GM23338 (cell line): ENCODE measurements at regions not wholly inside any gene's neighbourhood (a gene's known extent, or its start where the extent isn't known, plus 50 kb on each side); places are given as distances from the start of the nearest gene placed in this dataset.

Experiments used
- CREB1 ChIP-seq: fragments of 250-450 bp; sonication (Bioruptor Pico); IDR thresholded peaks from 2 replicates; pipeline ENCODE4 v1.5.0; 2020; ENCODE audit warnings: low read depth, mild to moderate bottlenecking, moderate library complexity
- EZH2 ChIP-seq: fragments of 200-600 bp; sonication (generic); IDR thresholded peaks from one replicate; pipeline ENCODE4 v1.8.0; 2017; ENCODE audit warnings: antibody characterized with exemption, mild to moderate bottlenecking, low read depth; ENCODE audit not compliant: unreplicated experiment
- EZH2phosphoT487 ChIP-seq: fragments of 200-600 bp; sonication (generic); IDR thresholded peaks from one replicate; pipeline ENCODE4 v1.8.1; 2018; ENCODE audit warnings: antibody characterized with exemption; ENCODE audit not compliant: unreplicated experiment
- JUNB ChIP-seq: IDR thresholded peaks from one replicate; pipeline ENCODE4 v1.6.1; 2016; ENCODE audit warnings: antibody characterized with exemption; ENCODE audit not compliant: unreplicated experiment
- NANOG ChIP-seq: IDR thresholded peaks from 2 replicates; pipeline ENCODE4 v1.6.1; 2016; ENCODE audit warnings: antibody characterized with exemption, borderline replicate concordance
- POLR2AphosphoS5 ChIP-seq: IDR thresholded peaks from 2 replicates; pipeline ENCODE4 v1.6.1; 2016; ENCODE audit warnings: antibody characterized with exemption, low read depth
- STAT1 ChIP-seq: IDR thresholded peaks from one replicate; pipeline ENCODE4 v1.6.1; 2016; ENCODE audit warnings: antibody characterized with exemption; ENCODE audit not compliant: unreplicated experiment
- ZNF331 ChIP-seq: fragments of 250-450 bp; sonication (Bioruptor Pico); IDR thresholded peaks from 2 replicates; pipeline ENCODE4 v1.5.0; 2020; ENCODE audit warnings: low read depth, mild to moderate bottlenecking, moderate library complexity
- TF ChIP-seq, protein P1 (sequence below): IDR thresholded peaks from 2 replicates; pipeline ENCODE4 v1.6.1; 2016; ENCODE audit warnings: antibody characterized with exemption
- TF ChIP-seq, protein P2 (sequence below), 2 experiments: fragments of 200-600 bp in 1 of 2; sonication (generic) in 1 of 2; conservative IDR thresholded peaks; 2 replicates each; pipeline versions ENCODE4 v1.5.1 to v1.6.1; 2016 to 2017; ENCODE audit warnings: antibody characterized with exemption in 2 of 2, low read depth in 2 of 2, mild to moderate bottlenecking in 2 of 2, moderate library complexity in 1 of 2
- TF ChIP-seq, protein P3 (sequence below): IDR thresholded peaks from one replicate; pipeline ENCODE4 v1.6.1; 2018; ENCODE audit warnings: antibody characterized with exemption; ENCODE audit not compliant: unreplicated experiment
- TF ChIP-seq, protein P4 (sequence below): fragments of 250-450 bp; sonication (Bioruptor Pico); IDR thresholded peaks from 2 replicates; pipeline ENCODE4 v1.5.0; 2020; ENCODE audit warnings: mild to moderate bottlenecking, moderate library complexity

DNA sequence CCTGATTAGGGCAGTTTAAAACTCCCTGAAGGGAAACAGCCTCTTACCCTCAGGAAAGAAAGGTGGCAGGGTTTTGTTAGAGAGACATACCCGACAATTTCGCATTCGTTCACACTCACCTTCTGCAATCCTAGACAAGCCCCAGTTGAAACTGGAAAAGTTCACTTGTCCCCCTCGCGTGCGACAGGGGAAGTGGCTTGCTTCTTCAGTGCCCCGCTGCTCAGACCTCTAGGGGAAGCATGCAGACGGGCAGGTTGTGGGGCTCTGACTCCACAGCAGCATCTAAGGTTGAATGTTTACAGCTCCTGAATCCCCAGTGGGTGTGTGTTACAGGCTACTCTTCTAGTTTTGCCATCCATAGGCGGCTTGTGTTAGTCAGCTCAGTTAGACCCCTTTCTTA lies 575.7 kb upstream of the ACO1 start:
- TF ChIP-seq, protein P1, sequence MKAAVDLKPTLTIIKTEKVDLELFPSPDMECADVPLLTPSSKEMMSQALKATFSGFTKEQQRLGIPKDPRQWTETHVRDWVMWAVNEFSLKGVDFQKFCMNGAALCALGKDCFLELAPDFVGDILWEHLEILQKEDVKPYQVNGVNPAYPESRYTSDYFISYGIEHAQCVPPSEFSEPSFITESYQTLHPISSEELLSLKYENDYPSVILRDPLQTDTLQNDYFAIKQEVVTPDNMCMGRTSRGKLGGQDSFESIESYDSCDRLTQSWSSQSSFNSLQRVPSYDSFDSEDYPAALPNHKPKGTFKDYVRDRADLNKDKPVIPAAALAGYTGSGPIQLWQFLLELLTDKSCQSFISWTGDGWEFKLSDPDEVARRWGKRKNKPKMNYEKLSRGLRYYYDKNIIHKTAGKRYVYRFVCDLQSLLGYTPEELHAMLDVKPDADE, result no peak
- TF ChIP-seq POLR2AphosphoS5, result no peak
- TF ChIP-seq, protein P2, sequence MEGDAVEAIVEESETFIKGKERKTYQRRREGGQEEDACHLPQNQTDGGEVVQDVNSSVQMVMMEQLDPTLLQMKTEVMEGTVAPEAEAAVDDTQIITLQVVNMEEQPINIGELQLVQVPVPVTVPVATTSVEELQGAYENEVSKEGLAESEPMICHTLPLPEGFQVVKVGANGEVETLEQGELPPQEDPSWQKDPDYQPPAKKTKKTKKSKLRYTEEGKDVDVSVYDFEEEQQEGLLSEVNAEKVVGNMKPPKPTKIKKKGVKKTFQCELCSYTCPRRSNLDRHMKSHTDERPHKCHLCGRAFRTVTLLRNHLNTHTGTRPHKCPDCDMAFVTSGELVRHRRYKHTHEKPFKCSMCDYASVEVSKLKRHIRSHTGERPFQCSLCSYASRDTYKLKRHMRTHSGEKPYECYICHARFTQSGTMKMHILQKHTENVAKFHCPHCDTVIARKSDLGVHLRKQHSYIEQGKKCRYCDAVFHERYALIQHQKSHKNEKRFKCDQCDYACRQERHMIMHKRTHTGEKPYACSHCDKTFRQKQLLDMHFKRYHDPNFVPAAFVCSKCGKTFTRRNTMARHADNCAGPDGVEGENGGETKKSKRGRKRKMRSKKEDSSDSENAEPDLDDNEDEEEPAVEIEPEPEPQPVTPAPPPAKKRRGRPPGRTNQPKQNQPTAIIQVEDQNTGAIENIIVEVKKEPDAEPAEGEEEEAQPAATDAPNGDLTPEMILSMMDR (conservative IDR thresholded peaks at IDR 0.05; ENCODE audit: low read depth in 2 of 2), result no peak
- no peak for TF ChIP-seq ZNF331 (CRISPR knock-in tag)
- no peak for TF ChIP-seq EZH2
- no peak for TF ChIP-seq CREB1 (CRISPR knock-in tag)
- no peak for TF ChIP-seq EZH2phosphoT487
- TF ChIP-seq, protein P3, sequence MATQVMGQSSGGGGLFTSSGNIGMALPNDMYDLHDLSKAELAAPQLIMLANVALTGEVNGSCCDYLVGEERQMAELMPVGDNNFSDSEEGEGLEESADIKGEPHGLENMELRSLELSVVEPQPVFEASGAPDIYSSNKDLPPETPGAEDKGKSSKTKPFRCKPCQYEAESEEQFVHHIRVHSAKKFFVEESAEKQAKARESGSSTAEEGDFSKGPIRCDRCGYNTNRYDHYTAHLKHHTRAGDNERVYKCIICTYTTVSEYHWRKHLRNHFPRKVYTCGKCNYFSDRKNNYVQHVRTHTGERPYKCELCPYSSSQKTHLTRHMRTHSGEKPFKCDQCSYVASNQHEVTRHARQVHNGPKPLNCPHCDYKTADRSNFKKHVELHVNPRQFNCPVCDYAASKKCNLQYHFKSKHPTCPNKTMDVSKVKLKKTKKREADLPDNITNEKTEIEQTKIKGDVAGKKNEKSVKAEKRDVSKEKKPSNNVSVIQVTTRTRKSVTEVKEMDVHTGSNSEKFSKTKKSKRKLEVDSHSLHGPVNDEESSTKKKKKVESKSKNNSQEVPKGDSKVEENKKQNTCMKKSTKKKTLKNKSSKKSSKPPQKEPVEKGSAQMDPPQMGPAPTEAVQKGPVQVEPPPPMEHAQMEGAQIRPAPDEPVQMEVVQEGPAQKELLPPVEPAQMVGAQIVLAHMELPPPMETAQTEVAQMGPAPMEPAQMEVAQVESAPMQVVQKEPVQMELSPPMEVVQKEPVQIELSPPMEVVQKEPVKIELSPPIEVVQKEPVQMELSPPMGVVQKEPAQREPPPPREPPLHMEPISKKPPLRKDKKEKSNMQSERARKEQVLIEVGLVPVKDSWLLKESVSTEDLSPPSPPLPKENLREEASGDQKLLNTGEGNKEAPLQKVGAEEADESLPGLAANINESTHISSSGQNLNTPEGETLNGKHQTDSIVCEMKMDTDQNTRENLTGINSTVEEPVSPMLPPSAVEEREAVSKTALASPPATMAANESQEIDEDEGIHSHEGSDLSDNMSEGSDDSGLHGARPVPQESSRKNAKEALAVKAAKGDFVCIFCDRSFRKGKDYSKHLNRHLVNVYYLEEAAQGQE, result no peak
- no peak for TF ChIP-seq JUNB
- TF ChIP-seq NANOG, result no peak
- TF ChIP-seq, protein P4, sequence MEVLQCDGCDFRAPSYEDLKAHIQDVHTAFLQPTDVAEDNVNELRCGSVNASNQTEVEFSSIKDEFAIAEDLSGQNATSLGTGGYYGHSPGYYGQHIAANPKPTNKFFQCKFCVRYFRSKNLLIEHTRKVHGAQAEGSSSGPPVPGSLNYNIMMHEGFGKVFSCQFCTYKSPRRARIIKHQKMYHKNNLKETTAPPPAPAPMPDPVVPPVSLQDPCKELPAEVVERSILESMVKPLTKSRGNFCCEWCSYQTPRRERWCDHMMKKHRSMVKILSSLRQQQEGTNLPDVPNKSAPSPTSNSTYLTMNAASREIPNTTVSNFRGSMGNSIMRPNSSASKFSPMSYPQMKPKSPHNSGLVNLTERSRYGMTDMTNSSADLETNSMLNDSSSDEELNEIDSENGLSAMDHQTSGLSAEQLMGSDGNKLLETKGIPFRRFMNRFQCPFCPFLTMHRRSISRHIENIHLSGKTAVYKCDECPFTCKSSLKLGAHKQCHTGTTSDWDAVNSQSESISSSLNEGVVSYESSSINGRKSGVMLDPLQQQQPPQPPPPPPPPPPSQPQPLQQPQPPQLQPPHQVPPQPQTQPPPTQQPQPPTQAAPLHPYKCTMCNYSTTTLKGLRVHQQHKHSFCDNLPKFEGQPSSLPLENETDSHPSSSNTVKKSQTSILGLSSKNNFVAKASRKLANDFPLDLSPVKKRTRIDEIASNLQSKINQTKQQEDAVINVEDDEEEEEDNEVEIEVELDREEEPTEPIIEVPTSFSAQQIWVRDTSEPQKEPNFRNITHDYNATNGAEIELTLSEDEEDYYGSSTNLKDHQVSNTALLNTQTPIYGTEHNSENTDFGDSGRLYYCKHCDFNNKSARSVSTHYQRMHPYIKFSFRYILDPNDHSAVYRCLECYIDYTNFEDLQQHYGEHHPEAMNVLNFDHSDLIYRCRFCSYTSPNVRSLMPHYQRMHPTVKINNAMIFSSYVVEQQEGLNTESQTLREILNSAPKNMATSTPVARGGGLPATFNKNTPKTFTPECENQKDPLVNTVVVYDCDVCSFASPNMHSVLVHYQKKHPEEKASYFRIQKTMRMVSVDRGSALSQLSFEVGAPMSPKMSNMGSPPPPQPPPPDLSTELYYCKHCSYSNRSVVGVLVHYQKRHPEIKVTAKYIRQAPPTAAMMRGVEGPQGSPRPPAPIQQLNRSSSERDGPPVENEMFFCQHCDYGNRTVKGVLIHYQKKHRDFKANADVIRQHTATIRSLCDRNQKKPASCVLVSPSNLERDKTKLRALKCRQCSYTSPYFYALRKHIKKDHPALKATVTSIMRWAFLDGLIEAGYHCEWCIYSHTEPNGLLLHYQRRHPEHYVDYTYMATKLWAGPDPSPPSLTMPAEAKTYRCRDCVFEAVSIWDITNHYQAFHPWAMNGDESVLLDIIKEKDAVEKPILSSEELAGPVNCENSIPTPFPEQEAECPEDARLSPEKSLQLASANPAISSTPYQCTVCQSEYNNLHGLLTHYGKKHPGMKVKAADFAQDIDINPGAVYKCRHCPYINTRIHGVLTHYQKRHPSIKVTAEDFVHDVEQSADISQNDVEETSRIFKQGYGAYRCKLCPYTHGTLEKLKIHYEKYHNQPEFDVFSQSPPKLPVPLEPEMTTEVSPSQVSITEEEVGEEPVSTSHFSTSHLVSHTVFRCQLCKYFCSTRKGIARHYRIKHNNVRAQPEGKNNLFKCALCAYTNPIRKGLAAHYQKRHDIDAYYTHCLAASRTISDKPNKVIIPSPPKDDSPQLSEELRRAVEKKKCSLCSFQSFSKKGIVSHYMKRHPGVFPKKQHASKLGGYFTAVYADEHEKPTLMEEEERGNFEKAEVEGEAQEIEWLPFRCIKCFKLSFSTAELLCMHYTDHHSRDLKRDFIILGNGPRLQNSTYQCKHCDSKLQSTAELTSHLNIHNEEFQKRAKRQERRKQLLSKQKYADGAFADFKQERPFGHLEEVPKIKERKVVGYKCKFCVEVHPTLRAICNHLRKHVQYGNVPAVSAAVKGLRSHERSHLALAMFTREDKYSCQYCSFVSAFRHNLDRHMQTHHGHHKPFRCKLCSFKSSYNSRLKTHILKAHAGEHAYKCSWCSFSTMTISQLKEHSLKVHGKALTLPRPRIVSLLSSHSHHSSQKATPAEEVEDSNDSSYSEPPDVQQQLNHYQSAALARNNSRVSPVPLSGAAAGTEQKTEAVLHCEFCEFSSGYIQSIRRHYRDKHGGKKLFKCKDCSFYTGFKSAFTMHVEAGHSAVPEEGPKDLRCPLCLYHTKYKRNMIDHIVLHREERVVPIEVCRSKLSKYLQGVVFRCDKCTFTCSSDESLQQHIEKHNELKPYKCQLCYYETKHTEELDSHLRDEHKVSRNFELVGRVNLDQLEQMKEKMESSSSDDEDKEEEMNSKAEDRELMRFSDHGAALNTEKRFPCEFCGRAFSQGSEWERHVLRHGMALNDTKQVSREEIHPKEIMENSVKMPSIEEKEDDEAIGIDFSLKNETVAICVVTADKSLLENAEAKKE (CRISPR knock-in tag), result no peak
- no peak for TF ChIP-seq STAT1
